HG02798 (cell line): ENCODE measurements at regions not wholly inside any gene's neighbourhood (a gene's known extent, or its start where the extent isn't known, plus 50 kb on each side); places are given as distances from the start of the nearest gene placed in this dataset.
"Not testable (repeated sequence)": the region's sequence is repeated elsewhere in the genome, so short reads cannot be mapped to it uniquely, and the experiment has no call there.

Source experiments
- ATAC-seq: cut with Tn5 transposase; IDR thresholded peaks from one replicate; pipeline ENCODE4 v1.9.1; 2021; ENCODE audit warnings: mild to moderate bottlenecking; ENCODE audit not compliant: unreplicated experiment, poor library complexity

- ATAC-seq = not testable (repeated sequence)
Measured at GRCh38 chr1:146883190-146883589, 54.9 kb upstream of the NBPF12 start.

GRCh38 chr1:146881096-146881495, 57.0 kb upstream of the NBPF12 start:
- not testable (repeated sequence) for ATAC-seq

- not testable (repeated sequence) for ATAC-seq
Measured at GRCh38 chr1:146863799-146864319, 74.3 kb upstream of the NBPF12 start.

- ATAC-seq = not testable (repeated sequence)
Measured at GRCh38 chr1:146853147-146853546, 85.0 kb upstream of the NBPF12 start.

- not testable (repeated sequence) for ATAC-seq
Measured at GRCh38 chr1:146850352-146850889, 87.7 kb upstream of the NBPF12 start.

GRCh38 chr1:146838725-146839124, 99.4 kb upstream of the NBPF12 start:
- ATAC-seq = not testable (repeated sequence)

GRCh38 chr1:146826957-146827356, 111.2 kb upstream of the NBPF12 start:
- not testable (repeated sequence) for ATAC-seq

- ATAC-seq = not testable (repeated sequence)
Measured at GRCh38 chr1:146794236-146794635, 143.9 kb upstream of the NBPF12 start.

- not testable (repeated sequence) for ATAC-seq
Measured at GRCh38 chr1:146792725-146793124, 145.4 kb upstream of the NBPF12 start.

- ATAC-seq = not testable (repeated sequence)
Measured at GRCh38 chr1:146784212-146784940, 153.7 kb upstream of the NBPF12 start.

- not testable (repeated sequence) for ATAC-seq
Measured at GRCh38 chr1:146781235-146781634, 156.9 kb upstream of the NBPF12 start.

GRCh38 chr1:146777826-146778602, 160.1 kb upstream of the NBPF12 start:
- ATAC-seq = not testable (repeated sequence)

GRCh38 chr1:146774988-146775387, 163.1 kb upstream of the NBPF12 start:
- not testable (repeated sequence) for ATAC-seq

GRCh38 chr1:146774271-146774670, 163.9 kb upstream of the NBPF12 start:
- ATAC-seq = not testable (repeated sequence)

GRCh38 chr1:146771409-146771808, 166.7 kb upstream of the NBPF12 start:
- not testable (repeated sequence) for ATAC-seq

- not testable (repeated sequence) for ATAC-seq
Measured at GRCh38 chr1:146770998-146771397, 167.1 kb upstream of the NBPF12 start.

- ATAC-seq = not testable (repeated sequence)
Measured at GRCh38 chr1:146763234-146763633, 174.9 kb upstream of the NBPF12 start.

- ATAC-seq = not testable (repeated sequence)
Measured at GRCh38 chr1:146756858-146757257, 181.3 kb upstream of the NBPF12 start.

GRCh38 chr1:146748686-146749085, 189.4 kb upstream of the NBPF12 start:
- not testable (repeated sequence) for ATAC-seq

GRCh38 chr1:146731981-146732680, 206.0 kb upstream of the NBPF12 start:
- ATAC-seq = not testable (repeated sequence)
